HG03354 (cell line): ENCODE measurements at regions not wholly inside any gene's neighbourhood (a gene's known extent, or its start where the extent isn't known, plus 50 kb on each side); places are given as distances from the start of the nearest gene placed in this dataset.
"Not testable (repeated sequence)": the region's sequence is repeated elsewhere in the genome, so short reads cannot be mapped to it uniquely, and the experiment has no call there.

Experiments used
- ATAC-seq: cut with Tn5 transposase; IDR thresholded peaks from one replicate; pipeline ENCODE4 v1.9.1; 2021; ENCODE audit warnings: mild to moderate bottlenecking; ENCODE audit not compliant: unreplicated experiment, poor library complexity, severe bottlenecking

DNA sequence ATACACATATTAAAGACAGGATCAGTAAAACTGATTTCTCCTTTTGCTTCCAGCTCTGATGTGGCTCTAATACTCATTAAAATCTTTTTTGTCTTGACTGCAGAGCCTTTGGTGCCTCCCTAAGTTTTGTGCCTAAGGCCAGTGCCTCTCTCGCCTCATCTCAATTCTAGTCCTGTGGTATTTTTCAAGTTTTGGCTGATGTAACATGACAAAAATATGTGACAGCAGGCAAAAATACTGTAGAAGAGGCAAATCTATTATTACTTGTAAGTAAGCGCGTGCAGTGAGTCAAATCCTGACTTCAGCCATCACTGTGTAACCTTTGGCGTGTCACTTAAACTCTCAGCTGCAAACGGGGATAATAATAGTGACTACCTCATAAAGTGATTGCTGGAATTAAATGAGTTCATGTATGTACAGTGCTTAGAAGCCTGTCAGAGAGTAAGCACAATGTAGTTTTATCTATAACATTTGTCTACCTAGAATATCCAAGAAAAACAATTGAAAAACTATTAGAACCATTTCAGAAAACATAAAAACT is 74.0 kb downstream of the MAB21L3 start:
- ATAC-seq = no peak

DNA sequence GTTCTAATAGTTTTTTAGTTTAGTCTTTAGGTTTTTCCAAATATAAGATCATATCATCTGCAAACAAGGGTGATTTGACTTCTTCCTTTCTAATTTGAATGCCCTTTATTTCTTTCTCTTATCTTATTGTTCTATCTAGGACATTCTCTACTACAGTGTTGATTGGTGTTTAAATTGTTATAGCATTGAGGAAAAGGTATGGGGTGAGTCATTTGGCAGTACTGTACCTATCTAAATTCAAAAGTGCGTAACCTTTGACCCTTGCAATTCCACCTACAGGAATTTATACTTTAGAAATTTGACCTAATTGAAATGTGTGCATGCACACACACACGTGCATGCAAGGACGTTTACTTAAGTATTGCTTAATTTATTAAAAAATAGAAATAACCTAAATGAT is 78.3 kb downstream of the MAB21L3 start:
- no peak for ATAC-seq

DNA sequence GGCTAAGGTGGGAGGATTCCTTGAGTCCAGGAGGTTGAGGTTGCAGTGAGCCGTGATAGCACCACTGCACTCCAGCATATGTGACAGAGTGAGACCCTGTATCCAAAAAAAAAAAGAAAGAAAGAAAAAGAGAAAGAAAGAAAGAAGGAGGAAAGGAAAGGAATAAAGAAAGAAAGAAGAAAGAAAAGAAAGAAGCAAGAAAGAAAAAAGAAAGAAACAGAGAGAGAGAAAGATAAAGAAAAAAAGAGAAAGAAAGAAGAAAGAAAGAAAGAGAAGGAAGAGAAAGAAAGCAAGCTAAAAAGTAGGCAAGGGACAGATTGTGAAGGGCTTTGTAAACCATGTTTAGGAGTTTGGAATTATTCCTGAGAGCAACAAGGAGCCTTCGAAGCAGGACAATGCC is 80.1 kb downstream of the MAB21L3 start:
- ATAC-seq = no peak

DNA sequence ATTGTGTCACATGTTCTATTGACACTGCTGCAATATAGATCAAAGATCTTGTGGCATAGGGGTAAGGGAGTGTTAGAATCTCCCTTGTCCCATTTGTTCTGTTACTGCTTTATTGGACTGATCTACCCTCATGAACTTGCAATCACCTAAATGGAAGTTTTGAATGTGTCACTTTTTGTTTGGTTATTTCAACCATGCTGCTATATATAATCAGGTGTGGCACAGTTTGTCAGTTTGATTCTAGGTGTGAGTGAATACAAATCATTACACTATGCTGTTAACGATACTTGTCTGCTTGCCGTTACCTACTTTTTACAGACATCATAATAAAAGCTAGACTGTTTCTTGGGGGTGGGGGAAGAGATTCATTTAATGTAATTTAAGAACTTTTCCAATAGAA is 82.6 kb downstream of the MAB21L3 start:
- no peak for ATAC-seq

DNA sequence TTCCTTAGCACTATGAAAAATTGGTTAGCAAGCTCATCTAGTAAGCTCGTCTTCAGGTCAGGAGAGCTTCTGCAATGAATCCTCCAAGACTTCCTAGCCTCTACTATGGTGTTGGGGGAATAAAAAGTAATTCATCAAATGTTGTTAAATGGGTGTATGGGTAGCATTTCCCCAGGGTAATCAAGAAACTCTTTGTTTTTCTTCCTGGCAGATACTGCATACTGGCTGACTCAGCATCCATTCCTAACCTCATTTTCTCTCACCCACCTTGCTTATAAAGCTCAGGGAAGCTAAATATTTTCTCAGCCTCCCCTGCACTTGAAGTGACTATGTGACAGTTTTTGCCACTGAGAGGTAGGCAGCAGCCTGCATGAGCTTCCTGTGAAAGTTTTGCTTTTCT is 83.4 kb downstream of the MAB21L3 start:
- ATAC-seq = no peak

DNA sequence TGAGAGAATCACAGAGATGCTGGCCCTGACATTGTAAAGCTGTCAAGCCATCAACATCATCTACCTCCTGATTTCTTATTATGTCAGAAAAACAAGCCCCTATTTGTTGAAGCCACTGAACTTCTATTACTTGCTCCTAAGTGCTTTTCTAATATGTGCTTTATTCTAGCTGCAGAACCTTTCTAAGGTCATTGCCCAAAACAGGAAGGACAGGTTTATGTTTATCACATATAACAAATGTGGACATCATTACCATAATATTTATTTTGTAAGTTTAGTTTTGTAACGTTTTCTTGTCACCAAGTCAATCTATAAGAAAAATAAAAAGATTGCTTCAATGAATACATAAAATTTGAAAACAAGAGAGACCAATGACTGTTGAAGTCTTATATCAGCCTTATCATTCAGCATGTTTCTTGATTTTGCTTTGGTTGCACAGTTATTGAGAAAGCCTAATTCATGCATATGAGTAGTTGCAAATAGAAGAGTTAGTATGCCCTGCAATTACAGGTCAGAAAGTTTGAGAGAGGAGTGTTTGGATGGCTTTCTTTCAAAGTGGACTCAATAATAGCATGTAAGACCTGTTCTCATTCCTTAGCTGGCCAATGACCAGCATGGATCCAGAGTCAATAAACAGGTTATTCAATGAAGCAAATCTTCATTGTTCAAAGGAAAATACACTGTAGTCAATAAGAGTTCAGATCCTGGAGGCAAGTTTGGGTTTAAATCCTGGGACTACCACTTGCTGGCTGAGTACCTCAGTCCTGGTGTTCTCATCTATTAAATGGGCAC is 84.1 kb downstream of the MAB21L3 start:
- no peak for ATAC-seq

DNA sequence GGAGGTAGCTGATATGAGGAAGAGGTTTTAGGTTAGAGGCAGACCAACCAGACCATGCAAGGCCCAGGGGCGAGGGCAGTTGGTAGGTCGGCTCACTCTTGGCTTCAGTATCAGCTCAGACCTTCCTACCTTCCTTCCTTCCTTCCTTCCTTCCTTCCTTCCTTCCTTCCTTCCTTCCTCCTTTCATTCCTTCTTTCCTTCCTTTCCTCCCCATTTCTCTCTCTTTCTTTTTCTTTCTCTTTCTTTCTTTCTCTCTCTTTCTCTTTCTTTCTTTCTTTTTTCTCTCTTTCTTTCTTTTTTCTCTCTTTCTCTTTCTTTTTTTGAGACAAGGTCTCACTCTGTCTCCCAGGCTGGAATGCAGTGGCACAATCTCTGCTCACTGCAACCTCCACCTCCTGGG is 89.1 kb downstream of the MAB21L3 start:
- ATAC-seq = not testable (repeated sequence)

DNA sequence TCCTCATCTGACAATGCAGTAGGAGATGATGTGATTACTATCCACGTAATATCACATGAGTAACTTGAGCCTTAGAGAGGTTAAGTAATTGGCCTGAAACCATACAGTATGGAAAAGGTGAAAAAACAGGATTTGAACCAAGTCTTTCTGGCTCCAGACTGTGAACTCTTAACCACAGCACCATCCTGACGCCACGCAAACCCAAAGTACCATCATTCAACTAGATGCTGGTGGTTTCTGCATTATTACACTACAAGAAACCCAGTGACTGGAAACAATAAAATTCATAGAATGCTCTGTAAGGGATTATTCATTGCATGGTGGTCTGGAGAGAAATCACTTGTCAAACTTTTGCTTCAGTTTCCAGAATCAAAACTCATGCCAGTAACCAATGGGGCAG is 90.7 kb downstream of the MAB21L3 start:
- no peak for ATAC-seq

DNA sequence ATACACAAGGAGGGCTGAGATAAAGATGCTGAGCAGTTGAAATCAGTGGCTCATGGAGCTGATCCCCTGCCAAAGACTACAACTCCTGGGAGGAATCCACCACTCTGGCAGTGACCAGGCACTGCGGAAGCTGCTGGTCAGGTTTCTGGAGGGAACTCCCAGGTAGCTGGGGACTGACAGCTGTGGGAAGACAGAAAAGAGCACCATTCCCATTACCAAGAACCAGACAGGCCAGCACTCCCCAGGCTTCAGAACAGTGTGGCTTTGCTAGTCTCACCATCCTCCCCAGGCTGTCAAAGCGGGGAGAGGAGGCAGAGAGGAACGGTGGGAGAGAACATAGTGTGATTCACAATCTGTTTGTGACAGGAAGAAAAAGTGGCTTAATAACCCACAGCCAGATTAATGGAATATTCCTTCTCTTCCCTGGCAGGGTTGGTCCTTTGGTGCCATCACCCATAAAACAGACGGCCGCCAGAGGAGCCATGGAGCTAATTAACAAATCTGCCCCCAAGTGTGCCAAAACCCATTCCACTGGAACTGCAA is 92.1 kb downstream of the MAB21L3 start:
- ATAC-seq = no peak

DNA sequence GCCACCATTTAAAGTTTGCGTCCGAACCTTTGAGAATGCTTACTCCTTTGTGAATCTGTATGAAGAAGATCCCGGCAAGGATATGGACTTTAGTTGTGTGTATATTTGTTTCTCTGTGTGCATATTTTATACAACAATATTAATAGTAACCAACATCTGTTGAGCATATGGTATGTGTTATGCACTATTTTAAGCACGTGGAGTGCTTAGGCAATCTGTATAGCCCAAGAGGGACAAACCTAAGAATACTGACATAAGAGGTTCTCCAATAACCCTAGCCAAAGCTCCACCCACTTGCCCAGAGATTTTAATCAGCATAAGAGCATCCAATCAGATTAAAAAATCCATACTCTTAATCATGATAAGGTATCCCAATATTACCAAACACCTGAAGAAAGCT is 92.7 kb downstream of the MAB21L3 start:
- no peak for ATAC-seq

DNA sequence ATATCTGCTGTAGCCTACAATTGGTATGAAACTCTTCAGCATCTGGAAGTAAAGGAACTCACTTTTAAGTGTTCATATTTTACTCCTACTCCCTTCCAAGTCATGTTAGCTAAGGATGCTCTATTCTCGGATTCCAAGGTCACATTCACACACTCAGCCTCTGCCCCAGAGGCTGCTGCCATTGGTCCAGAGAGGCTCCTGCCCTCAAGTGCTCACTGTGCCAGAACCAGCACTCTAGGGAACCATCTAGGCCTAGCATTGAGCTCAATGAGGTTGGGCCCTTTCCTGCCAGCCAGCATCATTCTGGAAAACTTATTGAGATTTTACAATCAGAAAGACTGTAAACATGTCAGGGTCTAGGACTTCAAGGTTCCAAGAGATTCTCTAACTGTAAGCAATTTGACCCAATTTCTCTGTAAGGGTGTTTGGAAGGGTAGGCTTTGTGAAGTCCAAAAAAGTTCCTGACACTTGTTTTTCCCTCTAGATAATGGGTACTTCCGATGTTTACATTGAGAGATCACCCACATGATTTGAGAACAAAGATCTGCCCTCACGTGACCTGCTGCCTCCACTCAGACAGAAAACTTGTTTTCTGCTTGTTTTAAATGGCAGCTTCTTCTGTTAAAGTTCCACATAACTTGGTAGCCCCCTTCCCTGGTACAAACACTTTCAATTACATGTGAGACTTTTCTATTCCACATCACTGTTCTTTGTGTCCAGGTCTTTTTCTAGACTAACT is 94.9 kb downstream of the MAB21L3 start:
- ATAC-seq = no peak

DNA sequence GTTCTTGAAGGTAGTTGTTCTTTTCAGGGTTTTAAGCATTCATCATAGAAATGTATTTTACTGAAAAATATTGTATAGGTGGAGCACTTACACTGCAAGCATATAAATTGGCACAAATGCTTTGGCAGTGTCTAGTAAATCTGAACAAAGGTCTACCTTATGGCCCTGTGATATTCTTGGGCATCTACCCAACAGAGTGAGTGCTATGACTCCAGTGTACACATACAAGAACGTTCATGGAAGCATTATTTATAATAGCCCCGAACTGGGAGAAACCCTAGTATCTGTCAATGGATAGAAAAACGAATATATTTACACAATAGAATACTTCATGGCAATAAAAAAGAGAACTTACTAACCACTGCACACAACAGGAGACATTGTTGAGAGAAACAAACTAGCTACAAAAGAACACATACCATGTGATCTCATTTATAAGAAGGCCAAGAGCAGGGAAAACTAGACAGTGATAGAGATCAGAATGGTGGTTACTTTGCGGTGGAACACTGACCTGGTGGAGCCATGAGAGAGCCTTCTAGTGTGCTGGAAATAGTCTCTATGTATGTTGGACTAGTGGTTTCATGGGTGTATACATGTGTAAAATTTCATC is 96.0 kb downstream of the MAB21L3 start:
- ATAC-seq = no peak

DNA sequence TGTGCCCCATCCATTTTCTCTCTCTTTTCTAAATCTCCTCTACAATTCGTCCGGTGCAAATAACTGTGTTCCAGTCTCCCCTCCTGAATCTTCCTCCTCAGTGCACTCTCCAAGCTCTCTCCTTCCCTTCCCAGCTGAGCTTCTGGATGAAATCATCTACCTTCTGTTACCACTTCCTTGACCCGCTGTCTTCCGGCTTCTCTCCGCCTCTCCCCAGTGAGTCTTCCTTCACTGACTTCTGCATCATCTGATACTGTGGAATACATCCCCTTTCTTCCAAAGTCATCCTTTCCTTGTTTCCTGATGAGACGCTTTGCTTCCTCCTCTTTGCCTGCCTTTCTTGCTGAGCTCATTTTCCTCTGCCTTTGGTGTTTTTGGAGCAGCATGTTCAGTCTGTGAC is 96.9 kb downstream of the MAB21L3 start:
- ATAC-seq = no peak

DNA sequence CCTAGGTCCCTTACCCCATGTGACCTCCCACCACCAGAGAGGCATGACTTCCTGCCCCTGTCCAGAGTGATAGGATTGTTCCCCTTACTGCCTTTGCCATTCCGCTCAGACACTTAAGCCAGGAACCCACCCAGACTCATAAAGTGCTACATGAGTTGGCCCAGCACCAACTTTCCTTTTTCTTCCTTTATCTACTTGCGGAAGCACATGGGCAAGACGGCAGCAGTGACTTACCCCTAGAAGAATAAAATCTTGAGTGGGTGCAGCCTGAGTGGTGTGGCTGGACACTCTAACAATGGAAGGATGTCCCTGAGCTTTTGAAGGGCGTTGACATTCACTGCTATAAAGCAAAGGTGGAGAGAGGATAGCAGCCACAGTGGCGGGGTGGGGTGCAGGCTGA is 100.1 kb downstream of the MAB21L3 start:
- ATAC-seq = no peak

DNA sequence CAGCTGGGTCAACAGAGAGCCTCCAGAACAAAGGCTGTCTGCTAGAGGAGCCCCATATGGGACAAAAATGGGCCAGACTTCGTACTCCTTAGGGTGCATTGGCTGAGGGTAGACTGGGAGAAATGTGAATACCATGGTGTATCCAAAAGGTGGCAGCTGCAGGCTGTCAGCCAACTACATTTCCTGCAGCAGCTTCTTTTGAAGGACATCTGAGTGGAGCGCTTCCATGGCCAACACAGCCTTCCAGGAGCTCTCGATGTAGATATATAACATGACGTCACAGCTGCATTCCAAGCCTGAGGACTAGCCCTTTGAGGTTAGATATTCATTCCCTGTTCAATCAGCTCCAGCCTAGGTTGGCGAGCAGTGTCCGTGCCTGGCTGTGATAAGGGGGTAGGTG is 107.7 kb downstream of the MAB21L3 start:
- no peak for ATAC-seq

DNA sequence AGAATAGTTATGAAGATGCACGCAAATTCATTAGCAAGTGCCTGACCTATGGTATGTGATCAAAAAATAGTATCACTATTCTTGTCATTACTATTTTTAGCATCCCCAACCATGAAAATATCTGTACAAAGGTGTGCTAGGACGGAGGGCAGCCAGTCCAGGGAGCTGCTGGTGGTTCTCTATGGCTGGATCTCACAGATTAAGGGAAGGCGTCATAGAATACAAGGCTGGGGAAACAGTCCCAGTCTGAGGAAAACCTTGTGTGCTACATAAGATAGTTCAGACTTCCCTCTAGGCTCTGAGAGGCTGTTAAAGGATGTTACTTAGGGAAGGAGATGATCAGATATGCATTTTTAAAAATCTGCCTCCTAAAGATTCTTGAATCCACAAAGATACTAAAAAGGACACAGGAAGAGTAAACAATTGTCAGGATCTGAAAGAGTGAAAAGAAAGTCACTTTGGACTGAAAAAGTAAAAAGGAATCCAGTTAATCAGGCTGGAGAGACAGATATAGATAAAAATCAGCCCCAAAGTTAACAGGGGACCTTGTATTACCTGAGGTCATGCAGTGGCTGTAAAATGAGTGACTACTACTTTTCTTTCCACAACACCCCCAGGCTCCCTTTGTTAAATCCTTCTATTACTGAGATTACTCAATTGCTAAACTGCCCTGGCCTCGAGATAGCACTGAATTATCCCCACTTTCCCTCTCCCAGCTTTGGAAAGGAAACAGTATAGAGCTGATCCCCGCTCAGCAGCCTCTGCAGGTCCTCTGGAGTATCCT is 108.6 kb downstream of the MAB21L3 start:
- no peak for ATAC-seq

DNA sequence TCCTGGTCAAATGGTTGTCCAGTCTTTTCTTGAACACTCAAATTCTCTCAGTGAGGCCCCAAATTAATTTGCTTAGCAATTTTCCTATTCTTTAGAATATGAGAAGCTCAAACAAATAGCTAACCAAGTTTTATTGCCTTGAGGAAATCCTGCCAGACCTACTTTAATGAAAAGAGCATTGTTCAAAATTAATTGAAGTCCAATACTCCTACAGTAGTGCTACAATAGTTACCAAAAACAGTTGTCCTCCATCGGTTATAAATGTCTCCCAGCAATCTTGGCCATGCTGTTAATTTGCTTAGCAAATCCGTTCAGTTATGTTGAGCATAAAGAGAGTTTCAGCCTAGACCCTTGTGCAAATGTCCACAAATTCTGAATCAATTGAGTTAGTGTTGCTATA is 112.9 kb downstream of the MAB21L3 start:
- no peak for ATAC-seq

DNA sequence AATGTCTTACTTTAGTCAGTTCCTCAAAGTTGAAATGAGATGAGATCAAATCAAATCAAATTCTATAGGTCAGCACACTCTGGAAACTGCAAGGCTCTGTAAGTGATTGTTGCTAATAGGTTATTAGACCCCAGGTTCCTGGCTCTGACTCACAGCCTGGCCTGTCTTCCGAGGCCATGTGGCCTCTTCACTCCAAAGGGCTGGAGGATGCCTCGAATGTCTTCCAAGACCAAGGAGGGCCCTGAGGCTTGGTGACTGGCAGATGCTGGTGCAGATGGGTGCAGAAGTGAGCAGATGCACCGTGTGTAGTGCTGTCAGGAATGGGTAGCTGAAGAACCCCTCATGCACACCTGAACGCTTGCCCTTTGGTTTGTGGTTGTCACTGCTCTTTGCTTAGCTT is 113.4 kb downstream of the MAB21L3 start:
- no peak for ATAC-seq

DNA sequence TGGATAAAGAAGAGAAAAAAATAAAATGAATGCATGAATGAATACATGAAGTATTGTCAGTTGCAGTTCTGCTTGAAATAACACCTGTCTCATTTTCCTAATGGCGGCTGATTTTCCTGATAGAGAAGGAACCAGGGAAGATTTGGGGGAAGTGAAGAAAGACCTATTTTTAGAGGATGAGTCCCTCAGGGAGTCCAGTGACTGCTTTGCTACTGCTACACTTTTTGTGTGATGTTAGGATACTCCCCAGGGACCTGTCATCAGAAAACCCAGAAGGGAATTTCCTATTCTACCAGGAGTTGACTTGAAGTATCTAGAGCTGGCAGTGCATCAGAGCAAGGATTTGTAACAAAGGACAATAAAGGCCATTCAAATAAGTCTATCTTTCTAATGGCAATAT is 114.8 kb downstream of the MAB21L3 start:
- ATAC-seq = no peak

DNA sequence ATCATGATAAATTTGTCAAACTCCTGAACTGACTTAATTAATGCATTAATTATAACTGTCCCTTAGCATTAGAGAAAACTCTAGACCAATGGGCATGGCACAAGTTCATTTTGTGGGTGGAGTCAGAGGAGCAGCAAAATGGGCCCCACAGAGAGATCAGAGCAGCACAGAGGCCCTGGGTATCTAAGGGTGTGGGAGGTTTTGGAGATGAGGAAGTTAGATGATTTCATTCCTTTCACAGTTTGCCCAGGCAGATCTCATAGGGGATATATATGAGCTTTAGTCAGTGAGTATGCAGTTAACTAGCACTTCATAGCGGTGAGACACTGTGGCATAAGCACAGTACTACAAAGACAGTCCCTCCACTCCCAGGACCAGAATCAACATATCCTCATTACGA is 117.3 kb downstream of the MAB21L3 start:
- no peak for ATAC-seq
